ENCODE measurements at regions not wholly inside any gene's neighbourhood (a gene's known extent, or its start where the extent isn't known, plus 50 kb on each side); places are given as distances from the start of the nearest gene placed in this dataset.

DNA sequence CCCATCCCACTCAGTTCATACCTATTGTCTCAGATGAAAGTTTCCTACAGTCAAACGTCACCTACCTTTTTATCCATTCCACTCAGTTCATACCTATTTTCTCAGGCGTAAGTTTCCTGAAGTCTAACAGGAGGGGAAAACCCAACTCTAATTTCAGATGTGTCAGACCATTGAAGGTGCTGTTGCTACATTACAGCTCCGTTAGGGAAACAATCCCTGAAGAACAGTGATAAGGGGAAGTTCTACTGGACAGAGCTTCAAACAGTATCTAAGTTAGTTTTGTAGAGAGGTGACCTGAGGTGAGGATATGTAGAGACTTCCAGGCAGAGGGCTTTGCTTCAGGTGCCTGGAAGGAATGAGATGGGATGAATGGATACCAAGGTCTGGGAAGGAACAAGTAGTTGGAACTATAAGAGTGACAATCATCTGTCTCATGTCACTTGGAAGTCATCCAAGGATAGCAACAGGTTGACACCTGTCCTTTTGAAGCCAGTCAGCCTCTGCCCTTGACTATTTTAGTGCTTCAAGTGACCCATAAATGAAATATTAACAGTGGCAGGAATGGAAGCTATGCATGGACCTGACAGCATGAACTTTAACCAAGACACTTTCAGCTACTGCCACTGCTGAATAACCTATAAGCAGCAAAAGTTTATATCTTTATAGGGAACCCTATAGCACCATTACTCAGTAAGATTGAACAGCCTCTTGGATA lies 191.6 kb upstream of the MOCS1 start:
- Histone ChIP-seq H3K36me3 (ENCODE audit: control insufficient read depth, insufficient read depth, low read length) (no peaks in the 10 kb centered on the region), H3K9ac (ENCODE audit: low read length) (no peak overlapping the region), H3K9me3 (ENCODE audit: control insufficient read depth, insufficient read depth, low read depth, low read length) (no peaks in the 10 kb centered on the region), H3K4me3 (ENCODE audit: low read depth, low read length) (no peak overlapping the region), H3K27me3 (ENCODE audit: control insufficient read depth, insufficient read depth, low read length) (peaks cover 6% of the 10 kb centered on the region; the same call in 1 of the 2 replicates), H3K27ac (ENCODE audit: low read depth, low read length) (no peak overlapping the region), H3K4me1 (ENCODE audit: control insufficient read depth, insufficient read depth, low read length) (no peaks in the 10 kb centered on the region)

DNA sequence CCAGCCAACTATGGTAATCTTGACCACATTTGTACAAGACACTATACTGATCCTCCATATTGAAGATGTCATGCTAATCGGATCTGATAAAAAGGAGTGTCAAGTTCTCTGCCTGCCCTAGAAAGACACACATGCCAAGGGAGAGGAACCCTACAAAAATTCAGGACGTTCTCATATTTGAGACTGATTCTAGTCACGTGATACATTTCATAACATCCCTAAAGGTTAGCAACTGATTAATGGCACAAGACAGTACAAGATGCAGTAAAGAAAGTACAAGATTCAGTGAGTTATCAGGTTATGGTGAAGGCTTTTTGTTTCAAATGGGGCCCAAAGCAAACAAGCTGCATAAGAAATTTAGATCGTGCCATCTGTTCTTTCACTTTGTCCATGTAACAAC lies 190.7 kb upstream of the MOCS1 start:
- H3K27ac ChIP-seq (ENCODE audit: low read depth, low read length) = no peak overlapping the region
- H3K27me3 ChIP-seq (ENCODE audit: control insufficient read depth, insufficient read depth, low read length) = peaks cover 6% of the 10 kb centered on the region; the same call in 1 of the 2 replicates
- H3K9me3 ChIP-seq (ENCODE audit: control insufficient read depth, insufficient read depth, low read depth, low read length) = no peaks in the 10 kb centered on the region
- H3K9ac ChIP-seq (ENCODE audit: low read length) = no peak overlapping the region
- no peaks in the 10 kb centered on the region for H3K36me3 ChIP-seq (ENCODE audit: control insufficient read depth, insufficient read depth, low read length)
- H3K4me1 ChIP-seq (ENCODE audit: control insufficient read depth, insufficient read depth, low read length) = no peaks in the 10 kb centered on the region
- no peak overlapping the region for H3K4me3 ChIP-seq (ENCODE audit: low read depth, low read length)

DNA sequence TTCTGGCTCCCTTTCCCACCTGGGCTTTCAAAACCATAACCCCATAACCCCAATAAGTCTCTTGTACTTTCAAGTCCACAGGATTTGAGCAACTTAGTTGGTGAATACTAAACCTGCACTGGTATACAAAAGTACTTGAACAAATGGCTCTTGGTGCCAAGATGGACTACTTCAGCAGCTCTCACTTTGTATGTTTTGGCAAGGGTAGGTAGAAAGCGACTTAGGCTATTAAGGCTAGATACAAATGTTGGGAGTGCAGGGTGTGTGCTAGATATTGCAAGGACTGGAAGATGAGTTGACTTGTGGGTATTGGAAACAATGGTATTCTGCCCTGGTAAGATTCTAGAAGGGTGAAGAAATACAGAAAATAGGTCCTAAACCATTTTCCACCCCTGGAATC lies 182.6 kb upstream of the MOCS1 start:
- Histone ChIP-seq H3K4me3 (ENCODE audit: low read depth, low read length) (no peak overlapping the region), H3K9me3 (ENCODE audit: control insufficient read depth, insufficient read depth, low read depth, low read length) (no peaks in the 10 kb centered on the region), H3K27ac (ENCODE audit: low read depth, low read length) (no peak overlapping the region), H3K9ac (ENCODE audit: low read length) (no peak overlapping the region), H3K36me3 (ENCODE audit: control insufficient read depth, insufficient read depth, low read length) (no peaks in the 10 kb centered on the region), H3K4me1 (ENCODE audit: control insufficient read depth, insufficient read depth, low read length) (no peaks in the 10 kb centered on the region), H3K27me3 (ENCODE audit: control insufficient read depth, insufficient read depth, low read length) (peaks cover 7% of the 10 kb centered on the region; the same call in 1 of the 2 replicates)

DNA sequence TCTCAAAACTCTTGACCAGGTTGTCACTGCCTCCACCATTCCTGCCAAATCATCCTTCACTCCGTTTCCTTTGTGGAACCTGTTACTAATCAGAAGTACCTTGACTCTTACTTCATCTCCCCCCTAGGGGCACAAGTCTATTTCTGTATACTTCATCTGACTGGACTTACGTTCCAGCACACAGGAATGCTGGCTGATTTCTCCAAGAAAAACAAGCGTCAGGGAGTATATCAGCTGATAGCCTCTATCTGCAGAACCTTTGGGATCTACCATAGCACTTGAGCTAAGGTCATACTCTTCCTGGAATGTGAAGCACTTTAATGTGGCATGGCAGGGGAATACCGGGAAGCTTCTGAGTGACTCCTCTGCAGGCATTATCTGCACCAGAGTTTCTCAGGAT lies 178.1 kb upstream of the MOCS1 start:
- Histone ChIP-seq H3K4me3 (ENCODE audit: low read depth, low read length) (no peak overlapping the region), H3K27ac (ENCODE audit: low read depth, low read length) (no peak overlapping the region), H3K9me3 (ENCODE audit: control insufficient read depth, insufficient read depth, low read depth, low read length) (no peaks in the 10 kb centered on the region; the same call in 1 of the 2 replicates), H3K4me1 (ENCODE audit: control insufficient read depth, insufficient read depth, low read length) (no peaks in the 10 kb centered on the region), H3K36me3 (ENCODE audit: control insufficient read depth, insufficient read depth, low read length) (no peaks in the 10 kb centered on the region), H3K9ac (ENCODE audit: low read length) (no peak overlapping the region), H3K27me3 (ENCODE audit: control insufficient read depth, insufficient read depth, low read length) (peaks cover 7% of the 10 kb centered on the region; the same call in 1 of the 2 replicates)

DNA sequence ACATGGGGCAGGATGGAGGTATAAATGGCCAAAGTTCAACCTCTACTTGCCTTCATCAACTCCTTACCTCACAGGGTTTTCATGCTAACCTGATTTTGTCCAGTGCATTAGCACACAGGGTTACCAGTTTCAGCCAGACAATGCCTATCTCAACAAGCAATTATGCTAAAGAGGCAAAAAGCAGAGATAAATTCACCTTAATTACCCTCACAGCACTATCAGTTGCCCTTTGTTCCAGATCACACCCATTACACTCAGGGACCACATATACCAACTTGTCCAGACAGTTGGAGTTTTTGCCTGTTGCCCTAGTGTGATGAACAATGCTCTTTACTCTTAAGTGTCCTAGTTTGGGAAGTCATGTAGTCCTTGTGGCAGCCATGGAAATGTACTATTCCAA lies 174.5 kb upstream of the MOCS1 start:
- H3K27ac ChIP-seq (ENCODE audit: low read depth, low read length) = no peak overlapping the region
- no peaks in the 10 kb centered on the region; the same call in 1 of the 2 replicates for H3K9me3 ChIP-seq (ENCODE audit: control insufficient read depth, insufficient read depth, low read depth, low read length)
- peaks cover 7% of the 10 kb centered on the region; the same call in 1 of the 2 replicates for H3K27me3 ChIP-seq (ENCODE audit: control insufficient read depth, insufficient read depth, low read length)
- H3K4me3 ChIP-seq (ENCODE audit: low read depth, low read length) = no peak overlapping the region
- H3K36me3 ChIP-seq (ENCODE audit: control insufficient read depth, insufficient read depth, low read length) = no peaks in the 10 kb centered on the region
- no peaks in the 10 kb centered on the region for H3K4me1 ChIP-seq (ENCODE audit: control insufficient read depth, insufficient read depth, low read length)
- H3K9ac ChIP-seq (ENCODE audit: low read length) = no peak overlapping the region

DNA sequence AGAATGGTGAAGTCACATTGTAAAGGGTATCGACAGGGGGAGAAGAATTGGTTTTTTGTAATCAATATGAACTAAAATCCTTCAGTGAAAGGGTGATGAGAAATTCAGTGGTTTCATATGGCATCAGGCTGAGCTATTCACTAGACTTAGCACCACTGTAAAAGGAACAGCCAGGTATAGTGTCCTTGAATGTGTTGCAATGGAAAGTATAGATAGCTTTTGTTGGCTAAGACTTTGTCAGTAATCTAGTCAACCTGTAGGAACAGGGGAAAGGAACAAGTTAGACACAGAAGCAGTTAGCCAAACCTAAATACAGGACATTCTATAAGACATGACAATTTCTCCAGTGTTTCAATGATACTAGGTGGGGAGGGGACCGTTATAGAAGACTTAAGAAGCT lies 172.6 kb upstream of the MOCS1 start:
- Histone ChIP-seq H3K36me3 (ENCODE audit: control insufficient read depth, insufficient read depth, low read length) (no peaks in the 10 kb centered on the region), H3K4me3 (ENCODE audit: low read depth, low read length) (no peak overlapping the region), H3K9me3 (ENCODE audit: control insufficient read depth, insufficient read depth, low read depth, low read length) (no peaks in the 10 kb centered on the region; the same call in 1 of the 2 replicates), H3K27ac (ENCODE audit: low read depth, low read length) (no peak overlapping the region), H3K9ac (ENCODE audit: low read length) (no peak overlapping the region), H3K4me1 (ENCODE audit: control insufficient read depth, insufficient read depth, low read length) (no peaks in the 10 kb centered on the region), H3K27me3 (ENCODE audit: control insufficient read depth, insufficient read depth, low read length) (no peaks in the 10 kb centered on the region; the same call in 1 of the 2 replicates)

DNA sequence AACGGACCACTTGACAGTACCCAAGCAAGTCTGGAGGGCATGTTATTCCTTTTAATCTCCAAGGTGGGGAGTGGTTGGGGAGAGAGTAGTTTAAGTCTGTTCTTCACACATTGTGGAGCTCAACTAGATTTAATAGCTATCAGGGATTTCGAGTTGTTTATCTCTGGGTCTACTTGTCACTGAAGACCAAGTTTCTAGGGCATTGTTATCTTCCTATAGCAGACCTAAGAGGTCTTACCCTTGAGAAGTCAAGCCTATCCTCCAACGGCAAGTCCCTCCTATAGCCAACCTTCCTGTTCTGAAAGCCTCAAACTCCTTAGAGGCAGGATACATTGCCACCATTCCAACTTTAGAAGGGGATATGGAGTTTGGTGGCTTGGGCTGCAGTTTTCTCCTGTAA lies 164.5 kb upstream of the MOCS1 start:
- no peak overlapping the region for H3K4me3 ChIP-seq (ENCODE audit: low read depth, low read length)
- peaks cover 19% of the 10 kb centered on the region; the same call in 1 of the 2 replicates for H3K27me3 ChIP-seq (ENCODE audit: control insufficient read depth, insufficient read depth, low read length)
- H3K27ac ChIP-seq (ENCODE audit: low read depth, low read length) = no peak overlapping the region
- no peaks in the 10 kb centered on the region for H3K36me3 ChIP-seq (ENCODE audit: control insufficient read depth, insufficient read depth, low read length)
- H3K4me1 ChIP-seq (ENCODE audit: control insufficient read depth, insufficient read depth, low read length) = no peaks in the 10 kb centered on the region
- no peak overlapping the region for H3K9ac ChIP-seq (ENCODE audit: low read length)
- H3K9me3 ChIP-seq (ENCODE audit: control insufficient read depth, insufficient read depth, low read depth, low read length) = no peaks in the 10 kb centered on the region; the same call in 1 of the 2 replicates

DNA sequence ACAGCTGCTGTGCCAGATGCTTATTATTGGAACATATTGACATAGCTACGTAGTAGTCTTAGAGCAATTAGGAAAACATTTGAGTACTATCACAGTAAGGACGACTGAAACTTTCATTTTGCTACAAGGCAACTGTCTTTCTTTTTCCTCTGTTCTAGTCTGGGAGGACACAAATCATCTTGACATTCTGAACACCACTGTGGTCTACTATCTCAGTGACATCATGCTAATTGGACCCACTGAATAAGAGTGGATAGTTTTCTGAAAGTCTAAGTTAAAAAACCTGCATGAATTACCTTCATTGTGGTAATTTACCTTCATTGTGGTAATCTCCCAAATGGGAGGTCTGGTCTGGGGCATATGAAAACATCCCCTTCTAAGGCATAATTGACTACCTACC lies 163.3 kb upstream of the MOCS1 start:
- H3K4me3 ChIP-seq (ENCODE audit: low read depth, low read length) = no peak overlapping the region
- no peaks in the 10 kb centered on the region for H3K4me1 ChIP-seq (ENCODE audit: control insufficient read depth, insufficient read depth, low read length)
- H3K27me3 ChIP-seq (ENCODE audit: control insufficient read depth, insufficient read depth, low read length) = peaks cover 19% of the 10 kb centered on the region; the same call in 1 of the 2 replicates
- no peaks in the 10 kb centered on the region for H3K36me3 ChIP-seq (ENCODE audit: control insufficient read depth, insufficient read depth, low read length)
- no peaks in the 10 kb centered on the region for H3K9me3 ChIP-seq (ENCODE audit: control insufficient read depth, insufficient read depth, low read depth, low read length)
- no peak overlapping the region for H3K9ac ChIP-seq (ENCODE audit: low read length)
- no peak overlapping the region for H3K27ac ChIP-seq (ENCODE audit: low read depth, low read length)

DNA sequence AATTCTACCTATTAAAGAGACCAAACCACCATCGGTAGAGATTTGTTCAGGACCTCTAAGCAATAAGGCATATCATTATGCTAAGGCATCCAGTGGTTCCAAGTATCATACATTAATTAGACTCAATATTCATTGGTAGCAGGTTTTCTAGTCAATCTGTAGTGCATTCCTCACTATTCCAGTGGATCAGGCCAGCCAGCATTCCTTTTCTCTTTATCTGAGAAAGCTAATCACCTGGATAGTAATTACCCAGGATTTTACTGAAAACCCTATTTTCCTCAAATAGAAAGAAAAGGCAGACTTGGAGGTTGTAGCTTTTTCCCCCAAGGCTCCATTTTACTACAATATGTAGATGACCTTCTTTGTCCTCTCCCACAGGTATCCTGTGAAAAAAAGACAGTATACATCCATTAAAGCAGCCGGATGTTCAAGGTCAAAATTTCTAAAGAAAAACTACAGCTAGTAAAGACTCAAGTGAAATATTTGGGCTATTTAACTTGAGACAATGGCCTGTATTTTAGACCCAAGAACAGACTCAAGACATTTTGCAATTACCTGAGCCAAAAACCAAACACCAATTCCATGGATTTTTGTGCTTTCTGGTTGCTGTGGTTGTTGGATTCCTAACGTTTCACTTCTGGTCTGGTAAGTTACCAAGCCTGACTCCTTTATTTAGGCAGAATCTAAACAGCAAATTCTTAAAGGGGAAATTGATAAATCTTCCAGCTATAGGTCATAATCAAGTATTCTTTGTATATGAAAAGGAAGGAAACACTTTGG lies 149.1 kb upstream of the MOCS1 start:
- no peaks in the 10 kb centered on the region for H3K9me3 ChIP-seq (ENCODE audit: control insufficient read depth, insufficient read depth, low read depth, low read length)
- H3K4me3 ChIP-seq (ENCODE audit: low read depth, low read length) = no peak overlapping the region
- H3K36me3 ChIP-seq (ENCODE audit: control insufficient read depth, insufficient read depth, low read length) = no peaks in the 10 kb centered on the region
- peaks cover 16% of the 10 kb centered on the region; the same call in 1 of the 2 replicates for H3K27me3 ChIP-seq (ENCODE audit: control insufficient read depth, insufficient read depth, low read length)
- no peak overlapping the region for H3K27ac ChIP-seq (ENCODE audit: low read depth, low read length)
- no peaks in the 10 kb centered on the region for H3K4me1 ChIP-seq (ENCODE audit: control insufficient read depth, insufficient read depth, low read length)
- H3K9ac ChIP-seq (ENCODE audit: low read length) = no peak overlapping the region

DNA sequence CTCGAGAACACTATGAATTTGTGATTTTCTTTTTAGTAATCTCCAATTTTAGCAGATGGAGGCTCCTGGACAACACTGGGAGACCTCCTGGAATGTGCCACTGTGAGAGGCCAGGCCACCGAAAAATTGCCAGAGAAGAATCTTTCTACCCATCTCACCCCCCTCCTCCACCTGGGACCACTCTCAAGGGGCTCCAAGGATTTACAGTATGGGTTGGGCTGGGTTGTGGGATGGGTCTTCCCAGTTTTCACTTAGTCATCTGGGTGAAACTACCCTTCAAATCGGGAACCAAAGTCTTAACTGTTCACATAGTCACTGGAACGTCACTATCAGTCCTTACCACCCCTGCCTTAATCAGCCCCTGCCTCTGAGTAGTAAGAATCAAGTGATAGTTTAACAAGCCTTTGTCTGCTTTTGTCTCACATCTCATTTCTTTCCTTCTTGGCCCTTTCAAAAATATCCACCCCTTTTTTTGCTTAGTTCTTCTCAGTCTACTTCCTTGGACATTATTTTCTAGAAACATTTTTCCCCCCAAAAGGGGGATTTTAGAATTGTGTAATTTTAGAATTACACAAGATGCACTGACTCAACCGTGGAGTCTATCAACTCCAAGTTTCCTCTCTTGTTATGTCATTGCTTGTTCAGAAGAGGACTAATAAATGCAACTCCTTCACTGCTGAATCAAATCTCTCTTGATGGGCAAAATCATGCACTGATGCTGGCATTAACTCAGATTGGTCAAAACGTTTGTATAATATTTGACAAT lies 148.2 kb upstream of the MOCS1 start:
- no peak overlapping the region for H3K27ac ChIP-seq (ENCODE audit: low read depth, low read length)
- H3K36me3 ChIP-seq (ENCODE audit: control insufficient read depth, insufficient read depth, low read length) = no peaks in the 10 kb centered on the region
- H3K4me1 ChIP-seq (ENCODE audit: control insufficient read depth, insufficient read depth, low read length) = no peaks in the 10 kb centered on the region
- no peaks in the 10 kb centered on the region for H3K9me3 ChIP-seq (ENCODE audit: control insufficient read depth, insufficient read depth, low read depth, low read length)
- H3K4me3 ChIP-seq (ENCODE audit: low read depth, low read length) = no peak overlapping the region
- H3K27me3 ChIP-seq (ENCODE audit: control insufficient read depth, insufficient read depth, low read length) = peaks cover 16% of the 10 kb centered on the region; the same call in 1 of the 2 replicates
- H3K9ac ChIP-seq (ENCODE audit: low read length) = no peak overlapping the region

Measured in HUES6 (cell line).